HG03139 (cell line): ENCODE measurements at regions not wholly inside any gene's neighbourhood (a gene's known extent, or its start where the extent isn't known, plus 50 kb on each side); places are given as distances from the start of the nearest gene placed in this dataset.
"Not testable (repeated sequence)": the region's sequence is repeated elsewhere in the genome, so short reads cannot be mapped to it uniquely, and the experiment has no call there.

Experiments
- ATAC-seq: cut with Tn5 transposase; IDR thresholded peaks from one replicate; pipeline ENCODE4 v1.9.1; 2021; ENCODE audit not compliant: unreplicated experiment

- no peak for ATAC-seq
Measured at GRCh38 chr4:167908816-167909215, 183.5 kb upstream of the ANXA10 start.

GRCh38 chr4:167912535-167912934 lies 179.8 kb upstream of the ANXA10 start:
- ATAC-seq, result not testable (repeated sequence)

- ATAC-seq, result no peak
Measured at GRCh38 chr4:167918077-167918476, 174.3 kb upstream of the ANXA10 start.

DNA sequence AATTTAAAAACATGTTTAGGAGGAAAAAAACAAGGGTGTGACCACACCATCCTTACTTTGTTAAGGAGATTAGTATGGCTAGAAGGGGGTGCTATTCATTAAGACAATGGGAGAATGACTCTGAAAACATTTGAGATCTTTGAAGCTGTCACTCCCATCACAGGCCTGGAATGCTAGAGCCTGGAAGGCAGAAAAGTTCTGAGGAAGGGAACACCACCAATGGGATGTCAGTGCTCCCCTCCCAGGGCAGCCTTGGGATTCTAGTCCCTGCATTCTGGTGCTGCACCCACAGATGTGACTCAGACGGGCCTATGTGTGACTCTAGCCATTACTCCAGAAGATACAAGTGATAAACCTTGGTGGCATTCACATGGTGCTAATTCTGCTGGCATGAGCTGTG lies 162.2 kb upstream of the ANXA10 start:
- ATAC-seq, result no peak

DNA sequence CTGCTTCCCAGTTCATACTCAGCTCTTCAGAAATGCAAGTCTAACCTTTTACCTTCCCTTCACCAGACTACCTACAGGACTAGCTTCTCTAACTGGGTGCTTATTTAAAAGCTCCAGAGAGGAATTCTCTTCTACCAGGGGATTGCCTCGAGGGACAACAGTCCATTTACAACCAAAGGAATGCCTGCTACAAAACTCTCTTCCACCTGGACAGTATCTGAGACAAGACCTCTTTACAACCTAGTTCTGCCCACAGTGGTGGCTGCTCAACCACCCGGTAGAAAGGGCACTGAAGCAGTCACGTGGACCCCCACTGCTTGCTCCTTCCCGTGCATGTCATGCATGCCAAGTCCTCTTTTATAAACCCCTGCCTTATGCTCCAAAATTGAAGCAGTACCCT lies 158.1 kb upstream of the ANXA10 start:
- ATAC-seq, result no peak

DNA sequence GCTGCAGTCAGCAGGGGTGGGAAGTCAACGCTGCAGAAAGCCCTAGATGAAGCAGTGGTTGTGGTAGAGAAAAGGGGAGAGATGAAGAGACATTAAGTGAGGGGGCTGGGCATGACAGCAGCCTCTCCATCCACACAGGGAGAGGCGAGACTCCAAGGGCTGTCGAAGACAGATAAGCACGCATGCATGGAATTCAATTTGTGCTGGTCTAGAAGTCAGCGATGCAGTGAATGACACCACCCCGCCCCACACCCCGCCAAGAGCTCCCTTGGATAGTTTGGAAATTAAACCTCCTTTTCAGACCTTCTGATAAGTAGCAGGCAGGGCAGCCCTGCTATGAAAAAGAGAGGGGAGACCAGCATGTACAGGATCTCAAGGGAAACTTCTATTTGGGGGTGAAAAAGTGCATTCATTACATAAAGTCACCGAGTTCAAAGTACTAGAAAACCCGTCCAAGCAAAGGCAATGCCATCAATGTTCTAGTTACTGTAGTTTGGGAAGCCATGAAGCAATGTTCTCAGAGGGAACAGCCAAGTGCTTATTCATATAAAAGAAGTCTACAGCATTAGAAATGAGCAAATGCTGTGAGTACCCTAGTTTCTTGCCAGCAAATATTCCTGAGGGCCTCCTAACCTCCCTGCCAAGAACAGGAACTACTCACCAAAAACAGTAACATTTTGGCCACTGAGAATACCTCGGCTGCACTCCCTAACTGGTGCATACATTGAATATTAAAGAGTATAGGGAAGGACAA lies 152.3 kb upstream of the ANXA10 start:
- no peak for ATAC-seq

DNA sequence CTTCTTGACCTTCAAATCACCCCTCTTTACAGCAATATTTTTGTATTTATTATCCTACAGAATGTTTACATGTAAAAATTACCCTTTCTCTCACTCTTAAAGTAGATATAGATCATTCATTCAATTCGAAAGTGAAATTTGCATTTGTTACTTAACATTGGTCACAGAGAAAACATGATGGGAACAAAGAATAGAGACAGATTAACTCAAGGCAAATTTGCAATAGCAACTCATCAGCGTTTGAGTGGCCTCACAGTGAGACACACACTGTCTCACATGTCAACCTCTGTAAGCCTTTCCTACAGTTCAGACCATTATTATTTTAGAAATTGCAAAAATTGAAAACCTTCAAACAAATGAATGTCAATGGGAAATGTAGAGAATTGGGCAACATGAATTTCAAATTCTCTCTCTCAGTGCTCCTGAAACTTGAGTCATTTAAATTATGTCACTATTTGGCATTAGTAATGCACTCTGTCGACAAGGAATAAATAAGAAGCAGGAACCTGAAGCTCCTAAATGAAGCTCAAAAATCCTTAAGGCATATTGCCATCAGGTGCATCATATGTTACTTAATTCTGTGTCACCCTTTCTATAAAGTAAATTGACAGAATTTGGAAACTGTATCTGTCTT lies 148.3 kb upstream of the ANXA10 start:
- no peak for ATAC-seq

DNA sequence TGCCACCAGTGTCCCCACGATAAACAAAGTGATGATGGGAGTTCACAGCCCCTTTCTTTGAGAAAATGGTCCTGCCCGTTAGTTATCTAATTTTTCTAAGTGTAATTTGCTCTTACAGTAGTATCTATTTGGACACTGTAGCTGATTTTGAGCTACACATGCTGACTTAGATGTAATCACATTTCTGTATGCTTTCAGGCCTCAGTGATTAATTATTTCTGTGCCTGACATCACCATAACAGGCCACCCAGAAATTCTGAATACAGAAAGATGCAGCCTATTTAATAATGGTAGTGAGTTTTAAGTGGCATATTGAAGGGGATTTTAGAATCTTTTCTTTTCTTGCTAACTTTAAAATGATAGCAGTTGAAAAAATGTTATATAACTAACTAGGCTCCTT lies 147.6 kb upstream of the ANXA10 start:
- no peak for ATAC-seq

DNA sequence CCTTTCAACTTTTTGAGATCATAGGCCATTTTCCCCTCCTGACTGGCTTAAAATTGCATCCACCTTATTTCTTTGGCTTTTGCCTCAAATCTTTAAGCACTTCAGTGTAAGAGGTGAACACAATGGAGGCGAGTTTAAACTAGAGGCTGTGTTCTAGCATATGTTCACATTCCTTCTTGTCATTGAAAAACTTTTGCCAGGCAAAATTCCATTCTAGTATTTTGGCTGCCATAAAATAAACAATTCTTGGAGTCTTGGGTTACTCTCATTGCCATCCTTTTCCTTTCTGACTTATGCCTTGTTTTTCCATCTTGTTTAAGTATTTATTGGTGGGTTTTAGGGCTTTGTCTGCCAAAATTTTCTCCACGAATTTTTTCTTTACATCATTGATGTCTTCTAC lies 137.3 kb upstream of the ANXA10 start:
- no peak for ATAC-seq

GRCh38 chr4:167956676-167957075 lies 135.7 kb upstream of the ANXA10 start:
- ATAC-seq, result no peak

- no peak for ATAC-seq
Measured at GRCh38 chr4:167964766-167965373, 127.5 kb upstream of the ANXA10 start.

DNA sequence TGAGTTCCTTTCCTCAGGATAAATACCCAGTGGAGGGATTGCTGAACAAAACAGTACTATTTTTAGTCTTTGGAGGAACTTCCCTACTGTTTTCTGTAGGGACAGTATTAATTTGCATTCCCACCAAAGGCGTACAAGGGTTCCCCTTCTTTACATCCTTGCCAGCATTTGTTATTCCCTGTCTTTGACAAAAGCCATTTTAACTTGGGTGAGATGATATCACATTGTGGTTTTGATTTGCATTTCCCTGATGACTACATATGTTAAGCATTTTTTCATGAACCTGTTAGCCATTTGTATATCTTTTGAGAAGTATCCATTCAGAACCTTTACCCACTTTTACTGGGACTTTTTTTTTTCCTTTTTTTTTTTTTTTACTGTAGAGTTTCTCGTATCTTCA lies 126.2 kb upstream of the ANXA10 start:
- no peak for ATAC-seq

DNA sequence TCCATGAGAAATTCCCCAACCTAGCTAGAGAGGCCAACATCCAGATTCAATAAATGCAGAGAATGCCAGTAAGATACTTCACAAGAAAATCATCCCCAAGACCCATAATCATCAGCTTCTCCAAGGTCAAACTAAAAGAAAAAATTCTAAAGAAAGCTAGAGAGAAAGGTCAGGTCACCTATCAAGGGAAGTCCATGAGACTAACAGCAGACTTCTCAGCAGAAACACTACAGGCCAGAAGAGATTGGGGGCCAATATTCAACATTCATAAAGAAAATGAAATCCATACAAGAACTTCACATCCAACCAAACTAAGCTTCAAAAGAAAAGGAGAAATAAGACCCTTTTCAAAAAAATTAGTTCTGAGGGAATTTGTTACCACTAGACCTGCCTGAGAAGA lies 118.8 kb upstream of the ANXA10 start:
- ATAC-seq, result no peak

DNA sequence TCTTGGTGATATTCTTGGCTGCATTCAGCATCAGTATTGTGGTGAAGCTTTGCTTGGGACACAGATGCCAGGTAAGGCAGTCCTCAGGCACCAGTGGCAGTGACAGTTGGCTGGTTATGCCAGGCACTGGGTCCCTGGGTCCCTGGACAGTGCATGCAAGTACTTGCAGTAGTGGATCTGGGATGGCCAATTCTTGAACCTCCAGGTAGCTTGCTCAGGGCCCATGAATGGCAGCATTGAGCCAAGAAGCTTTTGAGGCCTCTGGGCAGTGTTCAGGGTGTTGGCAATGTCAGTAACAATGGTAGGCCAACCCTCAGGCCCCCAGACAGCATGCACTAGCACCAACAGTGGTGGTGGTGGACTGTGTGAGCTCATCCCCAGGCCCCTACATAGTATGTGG lies 106.8 kb upstream of the ANXA10 start:
- no peak for ATAC-seq

DNA sequence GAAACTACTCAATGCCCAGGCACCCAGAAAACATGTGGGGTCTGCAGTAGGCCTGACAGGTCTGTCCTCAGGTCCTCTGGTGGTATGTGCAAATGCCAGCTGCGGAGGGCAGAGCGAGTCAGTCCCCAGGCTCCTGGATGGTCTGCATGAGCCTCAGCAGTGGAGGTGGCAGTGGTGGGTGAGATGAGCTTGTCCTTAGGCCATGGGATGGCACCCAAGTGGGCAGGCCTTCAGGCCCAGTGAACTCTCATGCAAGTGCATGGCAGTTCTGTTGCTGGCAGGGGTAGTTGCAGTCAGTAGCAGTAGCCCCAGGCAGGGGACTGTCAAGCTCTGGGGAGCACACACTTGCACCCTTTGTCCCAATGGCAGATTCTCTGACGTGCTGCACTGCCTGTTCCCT lies 106.3 kb upstream of the ANXA10 start:
- ATAC-seq, result no peak

DNA sequence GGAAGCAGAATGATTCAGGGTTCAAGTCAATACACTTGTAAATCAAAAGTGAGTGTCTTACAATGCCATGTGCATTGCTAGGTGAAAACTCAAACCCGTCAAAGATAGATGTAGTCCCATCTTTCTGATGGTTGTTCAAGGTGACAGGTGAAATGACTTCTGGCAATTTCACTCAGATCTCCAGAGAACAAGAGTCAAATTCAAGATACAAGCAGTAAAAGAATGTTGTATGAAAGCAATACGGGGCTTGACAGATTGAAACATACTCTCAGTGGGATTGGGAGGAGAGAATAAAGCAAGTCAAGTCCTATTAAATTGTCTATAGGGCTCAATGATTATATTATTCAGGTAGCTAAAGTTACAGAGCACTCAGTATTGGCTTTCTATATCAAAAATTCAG lies 105.1 kb upstream of the ANXA10 start:
- no peak for ATAC-seq

- ATAC-seq, result no peak
Measured at GRCh38 chr4:167989815-167990214, 102.5 kb upstream of the ANXA10 start.

DNA sequence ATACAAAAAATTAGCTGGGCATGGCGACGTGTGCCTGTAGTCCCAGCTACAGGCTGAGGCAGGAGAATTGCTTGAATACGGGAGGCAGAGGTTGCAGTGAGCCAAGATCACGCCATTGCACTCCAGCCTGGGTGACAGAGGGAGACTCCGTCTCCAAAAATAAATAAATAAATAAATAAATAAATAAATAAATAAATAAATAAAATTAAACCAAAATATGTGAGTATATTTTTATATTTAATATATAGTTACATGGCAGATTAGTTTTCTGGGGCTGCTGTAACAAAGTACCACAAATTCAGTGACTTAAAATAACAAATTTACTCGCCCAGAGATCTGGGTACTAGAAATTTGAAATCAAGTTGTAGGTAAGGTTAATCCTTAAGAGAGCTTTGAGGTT lies 84.2 kb upstream of the ANXA10 start:
- not testable (repeated sequence) for ATAC-seq

DNA sequence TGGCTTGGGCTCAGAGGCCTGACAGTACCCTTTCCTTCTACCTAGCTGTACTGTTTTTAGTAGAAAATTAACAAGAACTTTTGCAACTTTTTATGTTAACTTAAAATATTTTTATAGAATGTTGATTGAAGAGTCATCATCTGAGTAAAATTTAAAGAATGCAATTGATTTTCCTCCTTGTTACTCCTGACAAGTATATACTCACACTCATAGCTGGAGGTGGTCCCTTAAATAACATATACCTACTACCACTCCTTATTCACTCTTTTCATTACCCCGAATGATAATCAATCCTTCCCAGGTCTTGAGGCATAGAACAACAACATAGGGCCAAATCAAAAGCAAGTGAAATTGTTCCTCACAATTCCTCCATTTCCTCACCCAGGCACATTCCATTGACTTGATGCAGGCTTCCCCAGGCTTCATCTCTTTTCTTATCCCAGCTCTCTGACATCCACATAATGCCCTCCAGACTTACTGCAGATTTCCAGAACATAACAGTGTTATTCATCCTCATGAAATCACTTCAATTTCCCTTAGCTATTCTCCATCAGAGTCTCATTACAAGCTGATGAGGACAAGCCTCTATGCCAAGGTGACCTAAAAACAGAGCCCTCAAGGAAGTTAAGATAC lies 73.2 kb upstream of the ANXA10 start:
- ATAC-seq, result no peak

DNA sequence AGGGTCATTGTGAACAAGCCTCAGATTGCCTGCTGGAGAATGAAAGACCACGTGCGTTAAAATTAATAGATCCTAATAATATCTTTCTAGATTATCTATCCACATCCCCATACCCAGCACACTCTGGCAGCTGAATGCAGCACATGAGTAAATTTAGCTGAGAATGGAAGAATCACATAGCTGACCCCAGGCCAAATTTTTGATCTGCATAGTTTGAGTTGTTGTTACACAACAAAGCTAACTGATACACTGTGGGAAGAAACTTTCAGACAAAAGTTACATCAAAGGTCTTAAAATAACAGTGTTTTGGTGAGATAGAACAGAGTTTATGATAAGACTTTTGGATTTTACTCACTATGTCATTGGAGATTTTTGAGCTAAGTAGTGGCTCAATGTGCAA lies 72.4 kb upstream of the ANXA10 start:
- no peak for ATAC-seq

- no peak for ATAC-seq
Measured at GRCh38 chr4:168021666-168022065, 70.7 kb upstream of the ANXA10 start.

- no peak for ATAC-seq
Measured at GRCh38 chr4:168028568-168028967, 63.8 kb upstream of the ANXA10 start.
